Neural crest cell (in vitro differentiated cells): ENCODE measurements at regions not wholly inside any gene's neighbourhood (a gene's known extent, or its start where the extent isn't known, plus 50 kb on each side); places are given as distances from the start of the nearest gene placed in this dataset.

ENCODE experiments used
- DNase-seq: peaks from one replicate; pipeline ENCODE4 v3.0.0; 2021; ENCODE audit warnings: low read depth, mixed read lengths, low spot score
- H3K27ac Mint-ChIP-seq: one replicate; pipeline ENCODE4 v1.8.0; 2021; ENCODE audit warnings: mild to moderate bottlenecking, mixed read lengths; ENCODE audit not compliant: unreplicated experiment
- H3K27me3 Mint-ChIP-seq: 2 replicates; pipeline ENCODE4 v1.8.0; 2021; ENCODE audit warnings: low read depth, mild to moderate bottlenecking, mixed read lengths
- H3K36me3 Mint-ChIP-seq: 2 replicates; pipeline ENCODE4 v1.8.0; 2021; ENCODE audit warnings: low read depth, mild to moderate bottlenecking, mixed read lengths
- H3K4me1 Mint-ChIP-seq: 2 replicates; pipeline ENCODE4 v1.8.0; 2021; ENCODE audit warnings: mixed read lengths
- H3K4me3 Mint-ChIP-seq: one replicate; pipeline ENCODE4 v1.8.0; 2021; ENCODE audit warnings: mild to moderate bottlenecking, mixed read lengths
- H3K9me3 Mint-ChIP-seq: 2 replicates; pipeline ENCODE4 v1.8.0; 2021; ENCODE audit warnings: mixed read lengths
- CTCF ChIP-seq: fragments of 200-600 bp; sonication (generic); conservative IDR thresholded peaks from 2 replicates; pipeline ENCODE4 v1.5.0; 2021; ENCODE audit warnings: antibody characterized with exemption, mild to moderate bottlenecking

GRCh38 chr3:44104043-44104442, 137.6 kb upstream of the TOPAZ1 start:
- no peak overlapping the region for H3K27ac Mint-ChIP-seq
- no peaks in the 10 kb centered on the region for H3K27me3 Mint-ChIP-seq
- no peak for DNase-seq
- TF ChIP-seq CTCF, result no peak
- no peaks in the 10 kb centered on the region for H3K9me3 Mint-ChIP-seq
- H3K36me3 Mint-ChIP-seq, result no peaks in the 10 kb centered on the region
- H3K4me1 Mint-ChIP-seq, result peaks cover 26% of the 10 kb centered on the region
- no peak overlapping the region for H3K4me3 Mint-ChIP-seq

- no peak for TF ChIP-seq CTCF
- H3K36me3 Mint-ChIP-seq, result no peaks in the 10 kb centered on the region
- DNase-seq, result no peak
- no peaks in the 10 kb centered on the region for H3K27me3 Mint-ChIP-seq
- H3K4me1 Mint-ChIP-seq, result peaks cover 20% of the 10 kb centered on the region
- no peaks in the 10 kb centered on the region for H3K9me3 Mint-ChIP-seq
- no peak overlapping the region for H3K27ac Mint-ChIP-seq
- H3K4me3 Mint-ChIP-seq, result no peak overlapping the region
Measured at GRCh38 chr3:44104668-44105321, 136.9 kb upstream of the TOPAZ1 start.

- Mint-ChIP-seq H3K27ac (no peak overlapping the region), H3K36me3 (no peaks in the 10 kb centered on the region), H3K4me1 (peaks cover 17% of the 10 kb centered on the region), H3K4me3 (no peak overlapping the region), H3K9me3 (no peaks in the 10 kb centered on the region), H3K27me3 (no peaks in the 10 kb centered on the region)
- TF ChIP-seq CTCF, result no peak
- no peak for DNase-seq
Measured at GRCh38 chr3:44105571-44105970, 136.1 kb upstream of the TOPAZ1 start.

- H3K9me3 Mint-ChIP-seq, result peaks cover under 1% of the 10 kb centered on the region
- peaks cover 17% of the 10 kb centered on the region for H3K4me1 Mint-ChIP-seq
- no peak for TF ChIP-seq CTCF
- no peaks in the 10 kb centered on the region for H3K27me3 Mint-ChIP-seq
- H3K36me3 Mint-ChIP-seq, result no peaks in the 10 kb centered on the region
- H3K27ac Mint-ChIP-seq, result no peak overlapping the region
- no peak overlapping the region for H3K4me3 Mint-ChIP-seq
- no peak for DNase-seq
Measured at GRCh38 chr3:44106756-44107155, 134.9 kb upstream of the TOPAZ1 start.

GRCh38 chr3:44108481-44108880, 133.2 kb upstream of the TOPAZ1 start:
- Mint-ChIP-seq H3K9me3 (peaks cover 3% of the 10 kb centered on the region), H3K4me3 (no peak overlapping the region), H3K27ac (no peak overlapping the region), H3K36me3 (no peaks in the 10 kb centered on the region), H3K4me1 (peaks cover 17% of the 10 kb centered on the region), H3K27me3 (no peaks in the 10 kb centered on the region)
- DNase-seq, result no peak
- TF ChIP-seq CTCF, result no peak
